Urinary bladder (tissue), 3 donors: ENCODE measurements at regions not wholly inside any gene's neighbourhood (a gene's known extent, or its start where the extent isn't known, plus 50 kb on each side); places are given as distances from the start of the nearest gene placed in this dataset.

Experiments used
- DNase-seq: peaks from one replicate; pipeline ENCODE4 v3.0.0-alpha.2; 2015; ENCODE audit errors: extremely low spot score
- H3K27ac ChIP-seq: one replicate; pipeline ENCODE4 v1.5.1; 2013; ENCODE audit warnings: low read depth, mild to moderate bottlenecking, moderate library complexity
- H3K36me3 ChIP-seq: one replicate; pipeline ENCODE4 v1.6.1; 2013; ENCODE audit warnings: mild to moderate bottlenecking, moderate library complexity; ENCODE audit not compliant: insufficient read depth
- H3K4me1 ChIP-seq: one replicate; pipeline ENCODE4 v1.6.1; 2013; ENCODE audit warnings: mild to moderate bottlenecking, moderate library complexity; ENCODE audit not compliant: insufficient read depth
- H3K4me3 ChIP-seq: one replicate; pipeline ENCODE4 v1.5.1; 2013; ENCODE audit warnings: low read depth, low read length
- WGBS: extraction: QIAGEN DNeasy Blood & Tissue Kit; methylation state at CpG from one replicate; pipeline ENCODE4 v1.1.7; 2013; 5-methylcytosine and 5-hydroxymethylcytosine counted together
- donor health status: healthy with polysubstance abuse.
- donor health status: healthy.

- no peak for DNase-seq
- Histone ChIP-seq H3K4me1 (no peaks in the 10 kb centered on the region), H3K4me3 (no peak overlapping the region), H3K27ac (no peak overlapping the region), H3K36me3 (no peaks in the 10 kb centered on the region)
Observed at GRCh38 chr10:33893506-33893905, 559.0 kb upstream of the NRP1 start.

GRCh38 chr10:33889371-33889770, 554.9 kb upstream of the NRP1 start:
- H3K36me3 ChIP-seq, result no peaks in the 10 kb centered on the region
- H3K4me3 ChIP-seq, result no peak overlapping the region
- H3K4me1 ChIP-seq, result no peaks in the 10 kb centered on the region
- 81% methylated on average over 2 of the region's 2 CpGs for WGBS
- no peak for DNase-seq
- no peak overlapping the region for H3K27ac ChIP-seq

- Histone ChIP-seq H3K4me3 (no peak overlapping the region), H3K27ac (no peak overlapping the region), H3K4me1 (no peaks in the 10 kb centered on the region), H3K36me3 (no peaks in the 10 kb centered on the region)
- no peak for DNase-seq
- WGBS, result 99% methylated on average over 3 of the region's 3 CpGs
Observed at GRCh38 chr10:33887188-33887587, 552.7 kb upstream of the NRP1 start.

- DNase-seq, result no peak
- H3K36me3 ChIP-seq, result no peaks in the 10 kb centered on the region
- no peak overlapping the region for H3K4me3 ChIP-seq
- no peaks in the 10 kb centered on the region for H3K4me1 ChIP-seq
- 77% methylated on average over 2 of the region's 2 CpGs for WGBS
- no peak overlapping the region for H3K27ac ChIP-seq
Observed at GRCh38 chr10:33886299-33886698, 551.8 kb upstream of the NRP1 start.

- Histone ChIP-seq H3K36me3 (no peaks in the 10 kb centered on the region), H3K27ac (no peak overlapping the region), H3K4me1 (no peaks in the 10 kb centered on the region), H3K4me3 (no peak overlapping the region)
- DNase-seq, result no peak
- 85% methylated on average over 2 of the region's 2 CpGs for WGBS
Observed at GRCh38 chr10:33884604-33885003, 550.1 kb upstream of the NRP1 start.

- 96% methylated on average over 1 of the region's 1 CpG for WGBS
- H3K4me1 ChIP-seq, result no peaks in the 10 kb centered on the region
- no peaks in the 10 kb centered on the region for H3K36me3 ChIP-seq
- no peak overlapping the region for H3K4me3 ChIP-seq
- H3K27ac ChIP-seq, result no peak overlapping the region
- DNase-seq, result no peak
Observed at GRCh38 chr10:33883881-33884280, 549.4 kb upstream of the NRP1 start.

GRCh38 chr10:33882996-33883395, 548.5 kb upstream of the NRP1 start:
- no peak overlapping the region for H3K4me3 ChIP-seq

GRCh38 chr10:33880291-33880690, 545.8 kb upstream of the NRP1 start:
- no peaks in the 10 kb centered on the region for H3K36me3 ChIP-seq
- H3K27ac ChIP-seq, result no peak overlapping the region
- H3K4me3 ChIP-seq, result no peak overlapping the region
- DNase-seq, result no peak
- 94% methylated on average over 5 of the region's 5 CpGs for WGBS
- H3K4me1 ChIP-seq, result no peaks in the 10 kb centered on the region

More at GRCh38 chr10:33882996-33883395, 548.5 kb upstream of the NRP1 start:
- no peak for DNase-seq
- Histone ChIP-seq H3K4me1 (no peaks in the 10 kb centered on the region), H3K36me3 (no peaks in the 10 kb centered on the region), H3K27ac (no peak overlapping the region)
- WGBS, result 80% methylated on average over 1 of the region's 1 CpG

GRCh38 chr10:33878238-33878786, 543.8 kb upstream of the NRP1 start:
- DNase-seq, result no peak
- no peaks in the 10 kb centered on the region for H3K4me1 ChIP-seq
- H3K4me3 ChIP-seq, result no peak overlapping the region
- no peak overlapping the region for H3K27ac ChIP-seq
- no peaks in the 10 kb centered on the region for H3K36me3 ChIP-seq
- WGBS, result 90% methylated on average over 10 of the region's 10 CpGs

- Histone ChIP-seq H3K27ac (no peak overlapping the region), H3K36me3 (no peaks in the 10 kb centered on the region), H3K4me3 (no peak overlapping the region), H3K4me1 (no peaks in the 10 kb centered on the region)
- 89% methylated on average over 9 of the region's 9 CpGs for WGBS
- no peak for DNase-seq
Observed at GRCh38 chr10:33876584-33877400, 542.3 kb upstream of the NRP1 start.

GRCh38 chr10:33875924-33876583, 541.6 kb upstream of the NRP1 start:
- DNase-seq, result no peak
- Histone ChIP-seq H3K4me1 (no peaks in the 10 kb centered on the region), H3K27ac (no peak overlapping the region), H3K4me3 (no peak overlapping the region), H3K36me3 (no peaks in the 10 kb centered on the region)
- WGBS, result 93% methylated on average over 9 of the region's 9 CpGs

- 90% methylated on average over 5 of the region's 5 CpGs for WGBS
- Histone ChIP-seq H3K36me3 (no peaks in the 10 kb centered on the region), H3K4me1 (no peaks in the 10 kb centered on the region), H3K27ac (no peak overlapping the region), H3K4me3 (no peak overlapping the region)
- no peak for DNase-seq
Observed at GRCh38 chr10:33871061-33871956, 536.8 kb upstream of the NRP1 start.

GRCh38 chr10:33869481-33869880, 535.0 kb upstream of the NRP1 start:
- Histone ChIP-seq H3K27ac (no peak overlapping the region), H3K4me1 (no peaks in the 10 kb centered on the region), H3K36me3 (no peaks in the 10 kb centered on the region), H3K4me3 (no peak overlapping the region)
- DNase-seq, result no peak
- WGBS, result 59% methylated on average over 2 of the region's 2 CpGs
